Fibroblast of lung (primary cell): ENCODE measurements at regions not wholly inside any gene's neighbourhood (a gene's known extent, or its start where the extent isn't known, plus 50 kb on each side); places are given as distances from the start of the nearest gene placed in this dataset.

Experiments used
- EZH2 ChIP-seq: IDR thresholded peaks from 2 replicates; pipeline ENCODE4 v1.5.1; 2012; ENCODE audit warnings: low read length, control low read depth, mild to moderate bottlenecking; ENCODE audit errors: missing control alignments
- TF ChIP-seq, protein P1 (sequence below), 2 donors: IDR thresholded peaks in 1 of 2; conservative IDR thresholded peaks in 1 of 2; 1 replicate in 1 of 2; 2 replicates in 1 of 2; pipeline ENCODE4 v1.5.1; 2011 to 2012; ENCODE audit warnings: low read length in 2 of 2, control low read depth in 1 of 2, inconsistent platforms in 1 of 2, low read depth in 1 of 2, mild to moderate bottlenecking in 1 of 2

DNA sequence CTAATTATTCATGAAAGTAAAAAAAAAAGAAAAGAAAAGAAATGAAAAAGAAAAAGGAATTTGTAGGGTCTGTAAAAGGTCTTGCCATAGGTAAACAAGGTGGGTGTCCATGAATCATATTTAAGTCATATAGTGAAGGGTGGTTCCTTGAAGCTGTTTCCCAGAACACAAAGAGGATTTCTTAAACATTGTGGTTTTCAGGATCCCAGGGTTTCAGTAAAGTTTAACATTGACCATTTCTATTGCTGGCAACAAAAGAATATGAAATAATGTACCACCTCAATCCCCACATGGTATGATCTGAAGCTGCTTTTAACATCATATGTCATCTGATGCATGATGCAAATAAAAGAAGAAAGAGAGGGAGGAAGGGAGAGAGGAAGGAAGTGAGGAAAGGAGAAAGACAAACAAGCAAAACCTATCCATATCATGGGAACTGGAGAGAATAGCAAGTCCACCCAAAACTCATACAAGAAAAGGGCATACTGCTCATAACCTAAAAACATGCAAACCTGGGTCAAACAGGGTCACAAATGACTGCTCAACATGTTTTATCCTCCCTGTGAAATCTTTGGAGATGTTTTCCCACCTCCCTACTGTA, 663.5 kb downstream of the SORCS1 start:
- TF ChIP-seq, protein P1, sequence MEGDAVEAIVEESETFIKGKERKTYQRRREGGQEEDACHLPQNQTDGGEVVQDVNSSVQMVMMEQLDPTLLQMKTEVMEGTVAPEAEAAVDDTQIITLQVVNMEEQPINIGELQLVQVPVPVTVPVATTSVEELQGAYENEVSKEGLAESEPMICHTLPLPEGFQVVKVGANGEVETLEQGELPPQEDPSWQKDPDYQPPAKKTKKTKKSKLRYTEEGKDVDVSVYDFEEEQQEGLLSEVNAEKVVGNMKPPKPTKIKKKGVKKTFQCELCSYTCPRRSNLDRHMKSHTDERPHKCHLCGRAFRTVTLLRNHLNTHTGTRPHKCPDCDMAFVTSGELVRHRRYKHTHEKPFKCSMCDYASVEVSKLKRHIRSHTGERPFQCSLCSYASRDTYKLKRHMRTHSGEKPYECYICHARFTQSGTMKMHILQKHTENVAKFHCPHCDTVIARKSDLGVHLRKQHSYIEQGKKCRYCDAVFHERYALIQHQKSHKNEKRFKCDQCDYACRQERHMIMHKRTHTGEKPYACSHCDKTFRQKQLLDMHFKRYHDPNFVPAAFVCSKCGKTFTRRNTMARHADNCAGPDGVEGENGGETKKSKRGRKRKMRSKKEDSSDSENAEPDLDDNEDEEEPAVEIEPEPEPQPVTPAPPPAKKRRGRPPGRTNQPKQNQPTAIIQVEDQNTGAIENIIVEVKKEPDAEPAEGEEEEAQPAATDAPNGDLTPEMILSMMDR (conservative IDR thresholded peaks at IDR 0.05 in 1 of 2, IDR thresholded peaks at IDR 0.05 in 1 of 2; ENCODE audit: low read depth in 1 of 2, low read length in 2 of 2) = no peak
- no peak for TF ChIP-seq EZH2
